HG03025 (cell line): ENCODE measurements at regions not wholly inside any gene's neighbourhood (a gene's known extent, or its start where the extent isn't known, plus 50 kb on each side); places are given as distances from the start of the nearest gene placed in this dataset.
"Not testable (repeated sequence)": the region's sequence is repeated elsewhere in the genome, so short reads cannot be mapped to it uniquely, and the experiment has no call there.

Source experiments
- ATAC-seq: cut with Tn5 transposase; IDR thresholded peaks from one replicate; pipeline ENCODE4 v1.9.1; 2021; ENCODE audit warnings: mild to moderate bottlenecking, moderate library complexity; ENCODE audit not compliant: unreplicated experiment, low FRiP score

DNA sequence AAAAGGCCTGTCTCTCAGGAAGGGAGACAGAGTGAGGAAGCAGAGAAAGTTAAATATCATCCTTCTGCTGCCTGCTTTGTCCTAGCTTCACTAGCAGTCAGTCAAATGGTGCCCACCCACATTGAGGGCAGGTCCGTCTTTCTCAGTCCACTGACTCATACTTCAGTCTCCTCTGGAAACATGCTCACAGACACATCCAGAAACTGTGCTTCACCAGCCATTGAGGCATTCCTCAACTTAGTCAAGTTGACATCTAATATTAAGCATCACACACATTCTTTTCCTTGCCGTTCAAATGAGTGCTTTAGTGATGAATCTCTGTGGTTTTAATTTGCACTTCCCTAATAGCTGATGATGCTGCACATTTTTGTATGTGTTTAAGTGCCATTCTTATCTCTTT, 777.8 kb upstream of the PRMT6 start:
- ATAC-seq: no peak

DNA sequence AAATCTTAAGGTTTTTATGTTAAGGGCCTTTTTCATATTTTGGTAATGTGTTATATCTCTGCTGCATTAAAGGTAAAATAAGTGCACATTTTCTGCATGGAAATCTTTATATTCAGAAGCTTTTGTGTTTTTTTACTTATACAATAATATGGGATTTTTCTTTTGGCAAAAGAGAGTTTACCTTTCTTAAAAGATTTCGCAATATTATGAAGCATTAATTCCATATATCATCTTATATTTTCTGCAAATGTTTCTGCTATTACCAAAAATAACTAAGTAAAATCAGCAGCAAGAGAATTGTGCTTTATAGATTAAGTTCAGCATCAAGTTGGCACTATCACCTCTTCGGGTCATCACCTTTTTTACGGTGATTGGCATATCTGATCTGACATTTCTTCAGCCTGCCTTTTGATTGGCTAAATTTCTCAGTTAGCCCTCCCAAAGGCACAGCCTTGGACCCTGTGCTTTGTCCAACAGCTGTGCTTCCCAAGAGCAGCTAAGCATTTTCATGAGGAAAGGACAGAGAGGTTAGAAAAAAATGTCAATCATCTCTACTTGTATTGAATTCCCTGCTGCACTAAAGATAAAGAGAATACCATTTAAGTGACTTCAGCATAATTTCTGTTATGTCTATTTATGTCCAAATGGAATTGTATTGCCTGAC, 767.1 kb upstream of the PRMT6 start:
- ATAC-seq: no peak

GRCh38 chr1:106290805-106291501, 765.5 kb upstream of the PRMT6 start:
- ATAC-seq: no peak

- ATAC-seq: no peak
Measured at GRCh38 chr1:106292130-106292529, 764.3 kb upstream of the PRMT6 start.

- no peak for ATAC-seq
Measured at GRCh38 chr1:106296431-106296830, 760.0 kb upstream of the PRMT6 start.

- no peak for ATAC-seq
Measured at GRCh38 chr1:106304106-106304505, 752.4 kb upstream of the PRMT6 start.

DNA sequence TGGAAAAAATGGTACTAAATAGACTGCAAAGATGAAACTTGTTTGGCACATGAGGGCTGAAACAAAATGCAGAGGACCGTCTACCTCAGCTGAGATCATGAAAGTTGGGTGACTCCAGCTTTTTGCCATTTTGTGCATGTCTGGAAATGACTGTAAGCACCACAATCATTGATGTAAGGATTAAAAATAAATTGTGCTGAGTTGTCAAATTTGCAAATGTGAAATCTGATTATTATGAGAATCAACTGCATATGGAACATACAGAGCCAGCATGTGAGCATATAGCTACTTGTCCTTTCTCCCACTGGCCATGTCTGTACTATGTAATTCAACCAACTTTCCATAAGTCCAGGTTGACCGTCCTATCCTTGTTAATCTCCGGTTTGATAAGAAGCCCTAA, 736.9 kb upstream of the PRMT6 start:
- no peak for ATAC-seq

- no peak for ATAC-seq
Measured at GRCh38 chr1:106325600-106325999, 730.9 kb upstream of the PRMT6 start.

GRCh38 chr1:106344494-106344893, 712.0 kb upstream of the PRMT6 start:
- no peak for ATAC-seq

- no peak for ATAC-seq
Measured at GRCh38 chr1:106360252-106360651, 696.2 kb upstream of the PRMT6 start.

- ATAC-seq: no peak
Measured at GRCh38 chr1:106366627-106367319, 689.7 kb upstream of the PRMT6 start.

DNA sequence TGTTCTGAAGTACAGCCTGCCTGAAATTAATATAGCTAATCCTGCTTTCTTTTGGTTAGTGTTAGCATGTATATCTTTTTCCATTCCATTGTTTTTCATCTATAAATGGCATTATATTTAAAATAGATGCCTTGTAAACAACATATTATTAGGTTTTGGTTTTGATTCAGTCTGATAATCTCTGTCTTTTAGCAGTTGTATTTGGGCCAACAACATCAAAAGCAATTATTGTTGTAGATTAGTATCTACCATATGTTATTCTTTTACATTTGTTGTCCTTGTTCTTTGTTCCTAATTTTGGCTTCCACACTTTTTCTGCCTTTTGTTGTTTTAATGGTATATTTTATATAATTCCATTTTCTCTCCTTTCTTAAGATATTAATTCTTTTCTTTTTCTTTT, 678.2 kb upstream of the PRMT6 start:
- ATAC-seq: no peak

DNA sequence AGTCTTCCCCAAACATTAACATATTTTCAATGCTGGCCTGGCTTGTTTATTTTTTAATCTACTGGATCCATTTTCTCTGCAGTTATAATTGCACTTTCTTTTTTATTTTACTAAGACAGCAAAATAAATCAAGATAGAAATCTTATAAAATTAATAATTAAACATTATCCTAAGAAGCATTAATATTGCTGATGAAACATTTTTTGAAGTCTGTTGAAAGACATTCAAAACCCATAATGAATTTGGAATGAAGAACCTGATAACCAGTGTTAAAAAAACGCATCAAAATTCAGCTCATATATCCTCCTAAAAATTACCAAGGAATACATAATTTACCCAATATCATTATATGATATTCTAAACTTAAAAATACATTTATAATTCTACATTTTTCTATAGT, 675.7 kb upstream of the PRMT6 start:
- no peak for ATAC-seq

- not testable (repeated sequence) for ATAC-seq
Measured at GRCh38 chr1:106389160-106389559, 667.3 kb upstream of the PRMT6 start.

GRCh38 chr1:106393046-106393445, 663.4 kb upstream of the PRMT6 start:
- ATAC-seq: no peak

DNA sequence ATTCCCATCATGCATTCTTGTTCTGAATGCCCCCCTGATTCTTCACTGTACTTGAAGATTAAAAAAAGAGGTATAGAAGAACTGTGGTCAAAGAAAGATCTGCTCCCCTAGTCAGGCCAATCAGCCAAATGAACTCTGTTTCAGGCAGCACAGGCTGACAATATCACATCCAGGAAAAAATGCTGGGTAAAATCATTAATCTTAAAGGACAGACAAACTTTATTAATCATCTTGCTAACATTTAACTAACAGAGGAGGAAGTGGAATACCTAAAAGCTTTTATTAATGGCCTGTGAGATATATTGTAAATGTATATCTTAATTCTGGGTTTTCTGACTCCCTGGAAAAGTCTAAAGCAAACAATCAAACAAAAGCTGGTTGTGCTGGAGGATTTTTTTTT, 660.5 kb upstream of the PRMT6 start:
- no peak for ATAC-seq

DNA sequence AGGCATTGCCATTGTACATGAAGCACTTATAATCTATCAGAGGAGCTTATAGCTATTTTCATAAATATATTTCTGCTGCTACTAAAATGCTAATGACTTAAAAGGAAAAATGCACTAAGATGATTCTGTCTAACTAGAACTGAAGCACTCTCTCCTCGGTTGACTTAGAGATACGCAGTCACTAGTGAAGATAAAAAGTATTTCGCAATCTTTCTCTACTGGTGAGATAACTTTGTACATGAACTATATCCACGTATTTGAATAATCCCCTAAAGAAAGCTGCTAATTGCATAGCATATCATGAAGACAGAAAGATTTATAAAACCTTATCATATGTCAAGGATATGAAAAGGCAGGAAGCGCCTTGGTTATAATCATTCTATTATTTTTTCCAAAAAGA, 658.1 kb upstream of the PRMT6 start:
- no peak for ATAC-seq

DNA sequence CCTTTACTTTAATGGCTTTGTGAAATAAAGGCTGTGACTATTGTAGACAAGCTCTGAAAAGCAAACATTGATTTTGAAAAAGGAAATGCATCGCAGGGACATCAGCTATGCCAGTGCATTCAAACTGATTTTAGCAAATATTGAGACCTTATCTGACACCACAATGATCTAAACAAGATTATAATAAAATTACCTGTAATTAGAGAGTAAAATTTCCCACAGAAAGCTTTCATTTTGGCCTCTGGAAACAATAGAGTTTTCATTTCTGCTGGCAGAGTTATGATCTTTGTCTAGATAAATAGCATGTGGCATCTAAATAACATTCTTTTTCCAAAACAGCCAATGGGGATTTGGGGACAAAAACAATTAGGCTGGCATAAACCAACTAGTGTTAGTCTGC, 650.4 kb upstream of the PRMT6 start:
- no peak for ATAC-seq

- ATAC-seq: not testable (repeated sequence)
Measured at GRCh38 chr1:106412321-106412720, 644.2 kb upstream of the PRMT6 start.

- ATAC-seq: no peak
Measured at GRCh38 chr1:106435269-106435668, 621.2 kb upstream of the PRMT6 start.

DNA sequence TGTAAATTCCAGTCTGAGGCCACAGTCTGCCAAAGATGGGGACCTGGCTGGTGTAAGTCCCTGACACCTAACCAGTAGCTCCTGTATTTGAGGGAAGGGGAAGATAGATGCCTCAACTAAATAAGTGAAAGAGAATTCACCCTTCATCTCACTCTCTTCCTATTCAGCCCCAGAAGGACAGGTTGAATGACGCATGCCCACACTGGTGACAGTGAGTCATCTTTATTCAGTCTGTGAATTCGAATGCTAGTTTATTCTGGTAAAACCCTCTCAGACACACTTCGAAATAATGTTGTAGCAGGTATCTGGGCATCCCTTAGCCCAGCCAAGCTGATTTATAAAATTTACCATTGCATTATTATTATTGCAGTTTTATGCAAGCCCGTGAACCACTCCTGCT, 617.0 kb upstream of the PRMT6 start:
- no peak for ATAC-seq

- ATAC-seq: no peak
Measured at GRCh38 chr1:106447466-106447865, 609.0 kb upstream of the PRMT6 start.
